HG03520 (cell line): ENCODE measurements at regions not wholly inside any gene's neighbourhood (a gene's known extent, or its start where the extent isn't known, plus 50 kb on each side); places are given as distances from the start of the nearest gene placed in this dataset.
"Not testable (repeated sequence)": the region's sequence is repeated elsewhere in the genome, so short reads cannot be mapped to it uniquely, and the experiment has no call there.

Experiments
- ATAC-seq: cut with Tn5 transposase; IDR thresholded peaks from one replicate; pipeline ENCODE4 v1.9.1; 2021; ENCODE audit warnings: mild to moderate bottlenecking, moderate library complexity; ENCODE audit not compliant: unreplicated experiment

- no peak for ATAC-seq
Measured at GRCh38 chr2:61774351-61774750, 79.5 kb downstream of the FAM161A start.

- no peak for ATAC-seq
Measured at GRCh38 chr2:61771904-61772845, 81.7 kb downstream of the FAM161A start.

- ATAC-seq, result no peak
Measured at GRCh38 chr2:61770746-61771145, 83.1 kb downstream of the FAM161A start.

- ATAC-seq, result no peak
Measured at GRCh38 chr2:61770298-61770697, 83.6 kb downstream of the FAM161A start.

GRCh38 chr2:61769093-61769675, 84.7 kb downstream of the FAM161A start:
- ATAC-seq, result no peak

- ATAC-seq, result peak; percentile 94
Measured at GRCh38 chr2:61764035-61764800, 89.6 kb downstream of the FAM161A start.

GRCh38 chr2:61763605-61764034, 90.2 kb downstream of the FAM161A start:
- peak; percentile 6 for ATAC-seq

GRCh38 chr2:61762292-61762691, 91.6 kb downstream of the FAM161A start:
- no peak for ATAC-seq

- no peak for ATAC-seq
Measured at GRCh38 chr2:61759718-61760117, 94.1 kb downstream of the FAM161A start.

- no peak for ATAC-seq
Measured at GRCh38 chr2:61759005-61759404, 94.9 kb downstream of the FAM161A start.

GRCh38 chr2:61758159-61758558, 95.7 kb downstream of the FAM161A start:
- no peak for ATAC-seq

- ATAC-seq, result no peak
Measured at GRCh38 chr2:61753512-61753911, 100.3 kb downstream of the FAM161A start.

GRCh38 chr2:61750624-61751023, 103.2 kb downstream of the FAM161A start:
- ATAC-seq, result no peak

GRCh38 chr2:61742955-61743354, 110.9 kb downstream of the FAM161A start:
- no peak for ATAC-seq

- ATAC-seq, result no peak
Measured at GRCh38 chr2:61737841-61738240, 116.0 kb downstream of the FAM161A start.

GRCh38 chr2:61736953-61737352, 116.9 kb downstream of the FAM161A start:
- no peak for ATAC-seq

GRCh38 chr2:61733563-61733962, 120.3 kb downstream of the FAM161A start:
- ATAC-seq, result no peak

GRCh38 chr2:61732787-61733186, 121.1 kb downstream of the FAM161A start:
- ATAC-seq, result no peak

GRCh38 chr2:61727746-61728145, 126.1 kb downstream of the FAM161A start:
- ATAC-seq, result no peak

GRCh38 chr2:61726456-61727209, 127.2 kb downstream of the FAM161A start:
- no peak for ATAC-seq

- not testable (repeated sequence) for ATAC-seq
Measured at GRCh38 chr2:61723364-61723763, 130.5 kb downstream of the FAM161A start.
